HL-60 (cell line): ENCODE measurements at regions not wholly inside any gene's neighbourhood (a gene's known extent, or its start where the extent isn't known, plus 50 kb on each side); places are given as distances from the start of the nearest gene placed in this dataset.

ENCODE experiments used
- CTCF ChIP-seq: IDR thresholded peaks from one replicate; pipeline ENCODE4 v1.5.1; 2011; ENCODE audit warnings: low read length, control low read depth, inconsistent platforms; ENCODE audit not compliant: insufficient read depth
- POLR2AphosphoS5 ChIP-seq: IDR thresholded peaks from 2 replicates; pipeline ENCODE4 v1.6.1; 2012; ENCODE audit warnings: low read depth

- TF ChIP-seq CTCF (no peak), POLR2AphosphoS5 (no peak)
These were observed 473.1 kb upstream of the GJE1 start for GRCh38 chr6:141659582-141659981.
